ENCODE measurements at regions not wholly inside any gene's neighbourhood (a gene's known extent, or its start where the extent isn't known, plus 50 kb on each side); places are given as distances from the start of the nearest gene placed in this dataset.

GRCh38 chr11:56890584-56891305 lies 98.0 kb upstream of the OR5AK2 start:
- CTCF ChIA-PET: no interaction called here
- POLR2A ChIA-PET: no interaction called here
- no peaks in the 10 kb centered on the region for H3K9me3 ChIP-seq (ENCODE audit: control insufficient read depth in 1 of 2, insufficient read depth in 1 of 2, low read depth in 1 of 2, low read length in 2 of 2)
- ATAC-seq (no peak), DNase-seq (ENCODE audit: low read depth, low spot score) (no peak)
- H3K4me2 ChIP-seq (ENCODE audit: low read length): no peak overlapping the region
- no peaks in the 10 kb centered on the region for H3K4me1 ChIP-seq (ENCODE audit: control insufficient read depth in 1 of 2, insufficient read depth in 2 of 2, low read length in 2 of 2)
- H3K9me2 ChIP-seq (ENCODE audit: insufficient read depth): no peaks in the 10 kb centered on the region
- H4K20me1 ChIP-seq (ENCODE audit: insufficient read depth): no peaks in the 10 kb centered on the region
- intact Hi-C loops (cut with micrococcal nuclease): no loop called here
- H3K27ac ChIP-seq (ENCODE audit: low read depth, low read length): no peak overlapping the region
- H3K27me3 ChIP-seq (ENCODE audit: insufficient read depth, low read length): 0 out of 2 replicates have a peak, but pooled peaks cover 6% of the 10 kb centered on the region
- no peak overlapping the region for H3K9ac ChIP-seq (ENCODE audit: low read length)
- RAD21 ChIA-PET (ENCODE audit: low non-redundant PET in 1 of 2, low total read pairs in 2 of 2, uncharacterized antibody in 2 of 2, unreplicated experiment in 2 of 2): no interaction called here
- H2AFZ ChIP-seq (ENCODE audit: low read depth, low read length, poor library complexity, severe bottlenecking): no peak overlapping the region
- no peaks in the 10 kb centered on the region for H3K79me2 ChIP-seq (ENCODE audit: insufficient read depth, low read length)
- TF ChIP-seq CEBPB (IDR thresholded peaks at IDR 0.05; ENCODE audit: low read depth) (no peak), REST (IDR thresholded peaks at IDR 0.05; ENCODE audit: low read depth) (no peak), CBX3 (IDR thresholded peaks at IDR 0.05; ENCODE audit: low read depth) (no peak), RAD21 (IDR thresholded peaks at IDR 0.05; ENCODE audit: low read depth) (no peak), ZFX (IDR thresholded peaks at IDR 0.05) (no peak), ELF1 (IDR thresholded peaks at IDR 0.05; ENCODE audit: borderline replicate concordance, low read depth) (no peak), SIN3A (IDR thresholded peaks at IDR 0.05; ENCODE audit: low read depth) (no peak), POLR2A (IDR thresholded peaks at IDR 0.05; ENCODE audit: borderline replicate concordance, extremely low read depth, insufficient read depth, insufficient read length) (no peak), JUND (IDR thresholded peaks at IDR 0.05) (no peak), EGR1 (IDR thresholded peaks at IDR 0.05; ENCODE audit: low read depth) (no peak), ZNF274 (IDR thresholded peaks at IDR 0.05; ENCODE audit: low read depth, low read length) (no peak)
- TF ChIP-seq, protein P1, sequence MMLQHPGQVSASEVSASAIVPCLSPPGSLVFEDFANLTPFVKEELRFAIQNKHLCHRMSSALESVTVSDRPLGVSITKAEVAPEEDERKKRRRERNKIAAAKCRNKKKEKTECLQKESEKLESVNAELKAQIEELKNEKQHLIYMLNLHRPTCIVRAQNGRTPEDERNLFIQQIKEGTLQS (IDR thresholded peaks at IDR 0.05): no peak
- TF ChIP-seq, protein P2, sequence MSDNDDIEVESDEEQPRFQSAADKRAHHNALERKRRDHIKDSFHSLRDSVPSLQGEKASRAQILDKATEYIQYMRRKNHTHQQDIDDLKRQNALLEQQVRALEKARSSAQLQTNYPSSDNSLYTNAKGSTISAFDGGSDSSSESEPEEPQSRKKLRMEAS (IDR thresholded peaks at IDR 0.05): no peak
- no peaks in the 10 kb centered on the region for H3K36me3 ChIP-seq (ENCODE audit: control insufficient read depth in 1 of 2, insufficient read depth in 2 of 2, low read length in 2 of 2)
- BruUV-seq (replicated peaks): no TSS peak
- H3K4me3 ChIP-seq (replicated peaks in 1 of 2; ENCODE audit: low read depth in 1 of 2, low read length in 2 of 2): no peak overlapping the region

Measured in HCT116 (cell line).